PC-9 (cell line): ENCODE measurements at regions not wholly inside any gene's neighbourhood (a gene's known extent, or its start where the extent isn't known, plus 50 kb on each side); places are given as distances from the start of the nearest gene placed in this dataset.

ENCODE experiments used
- EZH2 ChIP-seq: fragments of 200-600 bp; sonication (generic); IDR thresholded peaks from 2 replicates; pipeline ENCODE4 v1.8.0; 2017; ENCODE audit warnings: antibody characterized with exemption, low read depth
- TF ChIP-seq, protein P1 (sequence below): fragments of 200-600 bp; sonication (generic); conservative IDR thresholded peaks from 2 replicates; pipeline ENCODE4 v1.6.1; 2017; ENCODE audit warnings: mixed run types, antibody characterized with exemption, mild to moderate bottlenecking, moderate library complexity

- TF ChIP-seq, protein P1, sequence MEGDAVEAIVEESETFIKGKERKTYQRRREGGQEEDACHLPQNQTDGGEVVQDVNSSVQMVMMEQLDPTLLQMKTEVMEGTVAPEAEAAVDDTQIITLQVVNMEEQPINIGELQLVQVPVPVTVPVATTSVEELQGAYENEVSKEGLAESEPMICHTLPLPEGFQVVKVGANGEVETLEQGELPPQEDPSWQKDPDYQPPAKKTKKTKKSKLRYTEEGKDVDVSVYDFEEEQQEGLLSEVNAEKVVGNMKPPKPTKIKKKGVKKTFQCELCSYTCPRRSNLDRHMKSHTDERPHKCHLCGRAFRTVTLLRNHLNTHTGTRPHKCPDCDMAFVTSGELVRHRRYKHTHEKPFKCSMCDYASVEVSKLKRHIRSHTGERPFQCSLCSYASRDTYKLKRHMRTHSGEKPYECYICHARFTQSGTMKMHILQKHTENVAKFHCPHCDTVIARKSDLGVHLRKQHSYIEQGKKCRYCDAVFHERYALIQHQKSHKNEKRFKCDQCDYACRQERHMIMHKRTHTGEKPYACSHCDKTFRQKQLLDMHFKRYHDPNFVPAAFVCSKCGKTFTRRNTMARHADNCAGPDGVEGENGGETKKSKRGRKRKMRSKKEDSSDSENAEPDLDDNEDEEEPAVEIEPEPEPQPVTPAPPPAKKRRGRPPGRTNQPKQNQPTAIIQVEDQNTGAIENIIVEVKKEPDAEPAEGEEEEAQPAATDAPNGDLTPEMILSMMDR, result no peak
- no peak for TF ChIP-seq EZH2
Measured at GRCh38 chr14:46074061-46074460, 577.5 kb downstream of the RPL10L start.
